ENCODE measurements at regions not wholly inside any gene's neighbourhood (a gene's known extent, or its start where the extent isn't known, plus 50 kb on each side); places are given as distances from the start of the nearest gene placed in this dataset.

GRCh38 chr1:173276922-173277800 is 70.0 kb upstream of the TNFSF4 start:
- Histone ChIP-seq H3K27me3 (ENCODE audit: control insufficient read depth, insufficient read depth, low read length) (no peaks in the 10 kb centered on the region), H3K14ac (replicated peaks; ENCODE audit: low read depth, low read length) (no peak overlapping the region), H3K4me2 (ENCODE audit: low read depth, low read length) (no peak overlapping the region), H3K79me1 (ENCODE audit: low read depth in 1 of 2, low read length in 2 of 2) (no peaks in the 10 kb centered on the region), H2BK5ac (ENCODE audit: low read depth, low read length, poor library complexity, severe bottlenecking) (no peak overlapping the region), H4K8ac (ENCODE audit: low read depth in 2 of 2, low read length in 2 of 2) (no peak overlapping the region), H3K23ac (ENCODE audit: low read depth, low read length) (no peak overlapping the region), H2BK20ac (ENCODE audit: low read depth, low read length) (no peak overlapping the region), H3K27ac (ENCODE audit: insufficient read depth, low read length) (no peak overlapping the region), H2BK120ac (ENCODE audit: low read depth, low read length) (no peak overlapping the region), H2AFZ (replicated peaks; ENCODE audit: low read length, poor library complexity) (no peak overlapping the region), H3K4ac (ENCODE audit: low read depth, low read length) (no peak overlapping the region), H3K36me3 (ENCODE audit: control insufficient read depth, insufficient read depth, low read length) (no peaks in the 10 kb centered on the region), H2AK5ac (ENCODE audit: low read depth, low read length) (no peak overlapping the region), H3K4me3 (ENCODE audit: insufficient read depth, low read depth, low read length) (no peak overlapping the region), H4K5ac (ENCODE audit: low read depth, low read length) (no peak overlapping the region), H3K9me3 (ENCODE audit: control insufficient read depth, insufficient read depth, low read length) (no peaks in the 10 kb centered on the region), H3K9ac (ENCODE audit: low read depth, low read length) (no peak overlapping the region), H2AK9ac (replicated peaks; ENCODE audit: low read depth, low read length, poor library complexity) (no peak overlapping the region), H4K91ac (ENCODE audit: insufficient read depth, low read depth, low read length) (no peak overlapping the region), H2BK15ac (ENCODE audit: low read depth, low read length) (no peak overlapping the region), H3K18ac (ENCODE audit: low read depth, low read length) (no peak overlapping the region), H3K9me1 (ENCODE audit: insufficient read depth, low read length) (no peaks in the 10 kb centered on the region), H3K56ac (ENCODE audit: extremely low read depth, insufficient read depth, low read length) (no peak overlapping the region), H3K4me1 (ENCODE audit: control insufficient read depth, insufficient read depth, low read length) (no peaks in the 10 kb centered on the region), H4K20me1 (ENCODE audit: insufficient read depth, low read length) (no peaks in the 10 kb centered on the region)
- no peak for TF ChIP-seq POLR2A (IDR thresholded peaks at IDR 0.05; ENCODE audit: low read depth, low read length)
- no peak for TF ChIP-seq MAZ (IDR thresholded peaks at IDR 0.05; ENCODE audit: borderline replicate concordance, low read depth, low read length)
- no peak for TF ChIP-seq MXI1 (IDR thresholded peaks at IDR 0.05; ENCODE audit: borderline replicate concordance, low read depth, low read length)
- TF ChIP-seq ELK1 (IDR thresholded peaks at IDR 0.05; ENCODE audit: borderline replicate concordance, low read depth, low read length) = no peak
- TF ChIP-seq USF2 (IDR thresholded peaks at IDR 0.05; ENCODE audit: low read depth, low read length) = no peak
- TF ChIP-seq CEBPB (IDR thresholded peaks at IDR 0.05; ENCODE audit: low read depth, low read length) = no peak
- no peak for TF ChIP-seq FOS (IDR thresholded peaks at IDR 0.05; ENCODE audit: low read depth, low read length)
- TF ChIP-seq RCOR1 (IDR thresholded peaks at IDR 0.05; ENCODE audit: insufficient replicate concordance, low read length) = no peak
- no peak for TF ChIP-seq NFE2L2 (IDR thresholded peaks at IDR 0.05; ENCODE audit: low read depth, low read length)
- TF ChIP-seq CHD1 (IDR thresholded peaks at IDR 0.05; ENCODE audit: low read depth, low read length) = no peak
- ChIA-PET POLR2A (ENCODE audit: unreplicated experiment) (no interaction called here), CTCF (no interaction called here)
- dilution Hi-C loops (cut with HindIII; ENCODE audit: low sequenced_read_pairs, unreplicated experiment) (no loop called here), in situ Hi-C loops (cut with MboI; ENCODE audit: low sequenced_read_pairs) (no loop called here), intact Hi-C loops (cut with micrococcal nuclease) (no loop called here)
- DNase-seq (no peak), ATAC-seq (ENCODE audit: low read depth) (no peak)
- WGBS, 2 experiments (ENCODE audit: extremely low coverage in 2 of 2, insufficient read length in 1 of 2) = no CpG with 5 or more reads among the region's 3 CpGs
- BruUV-seq (replicated peaks) = no TSS peak

Measured in IMR-90 (cell line).